ENCODE measurements at regions not wholly inside any gene's neighbourhood (a gene's known extent, or its start where the extent isn't known, plus 50 kb on each side); places are given as distances from the start of the nearest gene placed in this dataset.

DNA sequence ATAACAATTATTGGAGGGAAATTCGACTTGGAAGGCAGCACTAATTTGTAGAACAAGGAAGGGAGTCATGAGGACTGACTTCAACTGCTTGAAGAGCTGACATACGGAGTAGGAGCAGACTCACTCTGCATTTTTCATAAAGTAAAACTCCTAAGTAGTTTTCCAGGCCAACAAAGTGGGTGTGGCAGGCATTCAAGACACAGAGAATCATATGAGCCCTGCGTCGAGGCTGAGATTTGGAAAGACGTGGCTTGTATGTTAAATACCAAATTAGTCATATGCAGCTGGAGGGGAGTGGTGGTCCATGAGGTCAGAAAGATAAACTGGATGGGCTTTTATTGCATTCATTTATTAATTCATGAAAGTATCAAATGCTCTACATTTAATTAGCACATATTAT lies 255.7 kb upstream of the JUN start:
- no peak for TF ChIP-seq EZH2 (IDR thresholded peaks at IDR 0.05; ENCODE audit: borderline replicate concordance, insufficient read depth, low read length, poor library complexity, severe bottlenecking)
- TF ChIP-seq, protein P1, sequence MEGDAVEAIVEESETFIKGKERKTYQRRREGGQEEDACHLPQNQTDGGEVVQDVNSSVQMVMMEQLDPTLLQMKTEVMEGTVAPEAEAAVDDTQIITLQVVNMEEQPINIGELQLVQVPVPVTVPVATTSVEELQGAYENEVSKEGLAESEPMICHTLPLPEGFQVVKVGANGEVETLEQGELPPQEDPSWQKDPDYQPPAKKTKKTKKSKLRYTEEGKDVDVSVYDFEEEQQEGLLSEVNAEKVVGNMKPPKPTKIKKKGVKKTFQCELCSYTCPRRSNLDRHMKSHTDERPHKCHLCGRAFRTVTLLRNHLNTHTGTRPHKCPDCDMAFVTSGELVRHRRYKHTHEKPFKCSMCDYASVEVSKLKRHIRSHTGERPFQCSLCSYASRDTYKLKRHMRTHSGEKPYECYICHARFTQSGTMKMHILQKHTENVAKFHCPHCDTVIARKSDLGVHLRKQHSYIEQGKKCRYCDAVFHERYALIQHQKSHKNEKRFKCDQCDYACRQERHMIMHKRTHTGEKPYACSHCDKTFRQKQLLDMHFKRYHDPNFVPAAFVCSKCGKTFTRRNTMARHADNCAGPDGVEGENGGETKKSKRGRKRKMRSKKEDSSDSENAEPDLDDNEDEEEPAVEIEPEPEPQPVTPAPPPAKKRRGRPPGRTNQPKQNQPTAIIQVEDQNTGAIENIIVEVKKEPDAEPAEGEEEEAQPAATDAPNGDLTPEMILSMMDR (IDR thresholded peaks at IDR 0.05; ENCODE audit: poor library complexity, severe bottlenecking), result no peak
- no peak for TF ChIP-seq POLR2AphosphoS5 (IDR thresholded peaks at IDR 0.05)
- TF ChIP-seq, protein P2, sequence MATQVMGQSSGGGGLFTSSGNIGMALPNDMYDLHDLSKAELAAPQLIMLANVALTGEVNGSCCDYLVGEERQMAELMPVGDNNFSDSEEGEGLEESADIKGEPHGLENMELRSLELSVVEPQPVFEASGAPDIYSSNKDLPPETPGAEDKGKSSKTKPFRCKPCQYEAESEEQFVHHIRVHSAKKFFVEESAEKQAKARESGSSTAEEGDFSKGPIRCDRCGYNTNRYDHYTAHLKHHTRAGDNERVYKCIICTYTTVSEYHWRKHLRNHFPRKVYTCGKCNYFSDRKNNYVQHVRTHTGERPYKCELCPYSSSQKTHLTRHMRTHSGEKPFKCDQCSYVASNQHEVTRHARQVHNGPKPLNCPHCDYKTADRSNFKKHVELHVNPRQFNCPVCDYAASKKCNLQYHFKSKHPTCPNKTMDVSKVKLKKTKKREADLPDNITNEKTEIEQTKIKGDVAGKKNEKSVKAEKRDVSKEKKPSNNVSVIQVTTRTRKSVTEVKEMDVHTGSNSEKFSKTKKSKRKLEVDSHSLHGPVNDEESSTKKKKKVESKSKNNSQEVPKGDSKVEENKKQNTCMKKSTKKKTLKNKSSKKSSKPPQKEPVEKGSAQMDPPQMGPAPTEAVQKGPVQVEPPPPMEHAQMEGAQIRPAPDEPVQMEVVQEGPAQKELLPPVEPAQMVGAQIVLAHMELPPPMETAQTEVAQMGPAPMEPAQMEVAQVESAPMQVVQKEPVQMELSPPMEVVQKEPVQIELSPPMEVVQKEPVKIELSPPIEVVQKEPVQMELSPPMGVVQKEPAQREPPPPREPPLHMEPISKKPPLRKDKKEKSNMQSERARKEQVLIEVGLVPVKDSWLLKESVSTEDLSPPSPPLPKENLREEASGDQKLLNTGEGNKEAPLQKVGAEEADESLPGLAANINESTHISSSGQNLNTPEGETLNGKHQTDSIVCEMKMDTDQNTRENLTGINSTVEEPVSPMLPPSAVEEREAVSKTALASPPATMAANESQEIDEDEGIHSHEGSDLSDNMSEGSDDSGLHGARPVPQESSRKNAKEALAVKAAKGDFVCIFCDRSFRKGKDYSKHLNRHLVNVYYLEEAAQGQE (IDR thresholded peaks at IDR 0.05; ENCODE audit: borderline replicate concordance), result no peak
